SK-N-SH (cell line): ENCODE measurements at regions not wholly inside any gene's neighbourhood (a gene's known extent, or its start where the extent isn't known, plus 50 kb on each side); places are given as distances from the start of the nearest gene placed in this dataset.

Source experiments
- CTCF ChIP-seq: fragments of 200-600 bp; sonication (generic); IDR thresholded peaks from 2 replicates; pipeline ENCODE4 v1.6.1; 2017; ENCODE audit warnings: antibody characterized with exemption, mild to moderate bottlenecking, moderate library complexity
- EP300 ChIP-seq, 2 experiments: IDR thresholded peaks; 2 replicates each; pipeline versions ENCODE4 v1.4.0 to v1.6.1; 2012; ENCODE audit warnings: borderline replicate concordance in 1 of 2, low read depth in 1 of 2, low read length in 1 of 2
- FOSL2 ChIP-seq: IDR thresholded peaks from 2 replicates; pipeline ENCODE4 v1.4.0; 2012; ENCODE audit warnings: low read depth, mild to moderate bottlenecking, moderate library complexity, borderline replicate concordance
- NRF1 ChIP-seq: IDR thresholded peaks from 2 replicates; pipeline ENCODE4 v1.6.1; 2012; ENCODE audit warnings: low read depth, mild to moderate bottlenecking, low read length
- RCOR1 ChIP-seq: fragments of 150-350 bp; IDR thresholded peaks from 2 replicates; pipeline ENCODE4 v1.6.1; 2017; ENCODE audit warnings: antibody characterized with exemption, low read length
- TEAD4 ChIP-seq: IDR thresholded peaks from 2 replicates; pipeline ENCODE4 v1.4.0; 2012; ENCODE audit warnings: mild to moderate bottlenecking, borderline replicate concordance; ENCODE audit not compliant: insufficient read depth
- USF2 ChIP-seq: fragments of 150-350 bp; IDR thresholded peaks from 2 replicates; pipeline ENCODE4 v1.6.1; 2017; ENCODE audit warnings: antibody characterized with exemption, low read length, low read depth, borderline replicate concordance

- no peak for TF ChIP-seq CTCF
- no peak for TF ChIP-seq TEAD4
- TF ChIP-seq NRF1 = no peak
- TF ChIP-seq USF2 = no peak
- TF ChIP-seq EP300 (IDR thresholded peaks at IDR 0.05; ENCODE audit: borderline replicate concordance in 1 of 2, low read depth in 1 of 2, low read length in 1 of 2) = no peak
- TF ChIP-seq RCOR1 = no peak
- TF ChIP-seq FOSL2 = no peak
Measured at GRCh38 chr16:54620197-54620596, 310.5 kb upstream of the IRX5 start.
